ENCODE measurements at regions not wholly inside any gene's neighbourhood (a gene's known extent, or its start where the extent isn't known, plus 50 kb on each side); places are given as distances from the start of the nearest gene placed in this dataset.

- no peak for TF ChIP-seq POLR2A (IDR thresholded peaks at IDR 0.05; ENCODE audit: borderline replicate concordance, extremely low read depth, insufficient read depth, insufficient read length)
- no peak for TF ChIP-seq ZBTB33 (IDR thresholded peaks at IDR 0.05; ENCODE audit: extremely low read depth, insufficient replicate concordance, low read length)
- TF ChIP-seq REST (IDR thresholded peaks at IDR 0.05; ENCODE audit: low read depth) = no peak
- TF ChIP-seq CTCF (IDR thresholded peaks at IDR 0.05 in 2 of 3, conservative IDR thresholded peaks at IDR 0.05 in 1 of 3; ENCODE audit: borderline replicate concordance in 1 of 3, insufficient read depth in 1 of 3, low read depth in 2 of 3, low read length in 2 of 3) = no peak
- TF ChIP-seq ZNF274 (IDR thresholded peaks at IDR 0.05; ENCODE audit: low read depth, low read length) = no peak
- TF ChIP-seq YY1 (IDR thresholded peaks at IDR 0.05; ENCODE audit: extremely low read depth, insufficient replicate concordance, low read depth, low read length) = no peak
- TF ChIP-seq RAD21 (IDR thresholded peaks at IDR 0.05; ENCODE audit: low read depth) = no peak
- TF ChIP-seq EGR1 (IDR thresholded peaks at IDR 0.05; ENCODE audit: low read depth) = no peak
- no peak for TF ChIP-seq SIN3A (IDR thresholded peaks at IDR 0.05; ENCODE audit: low read depth)
- no peak for TF ChIP-seq EZH2phosphoT487 (IDR thresholded peaks at IDR 0.05; ENCODE audit: borderline replicate concordance)
- TF ChIP-seq CBX3 (IDR thresholded peaks at IDR 0.05; ENCODE audit: low read depth) = no peak
- TF ChIP-seq ELF1 (IDR thresholded peaks at IDR 0.05; ENCODE audit: borderline replicate concordance, low read depth) = no peak
- TF ChIP-seq ATF3 (IDR thresholded peaks at IDR 0.05) = no peak
- TF ChIP-seq POLR2AphosphoS5 (IDR thresholded peaks at IDR 0.05; ENCODE audit: low read depth, low read length) = no peak
These were observed 101.4 kb upstream of the ARHGAP42 start for GRCh38 chr11:100585728-100586127.
